OCI-M1 (cell line): ENCODE measurements at regions not wholly inside any gene's neighbourhood (a gene's known extent, or its start where the extent isn't known, plus 50 kb on each side); places are given as distances from the start of the nearest gene placed in this dataset.

ENCODE experiments used
- DNase-seq: peaks from one replicate; lab custom pipeline; 2025; lab: John Stamatoyannopoulos, UW

DNA sequence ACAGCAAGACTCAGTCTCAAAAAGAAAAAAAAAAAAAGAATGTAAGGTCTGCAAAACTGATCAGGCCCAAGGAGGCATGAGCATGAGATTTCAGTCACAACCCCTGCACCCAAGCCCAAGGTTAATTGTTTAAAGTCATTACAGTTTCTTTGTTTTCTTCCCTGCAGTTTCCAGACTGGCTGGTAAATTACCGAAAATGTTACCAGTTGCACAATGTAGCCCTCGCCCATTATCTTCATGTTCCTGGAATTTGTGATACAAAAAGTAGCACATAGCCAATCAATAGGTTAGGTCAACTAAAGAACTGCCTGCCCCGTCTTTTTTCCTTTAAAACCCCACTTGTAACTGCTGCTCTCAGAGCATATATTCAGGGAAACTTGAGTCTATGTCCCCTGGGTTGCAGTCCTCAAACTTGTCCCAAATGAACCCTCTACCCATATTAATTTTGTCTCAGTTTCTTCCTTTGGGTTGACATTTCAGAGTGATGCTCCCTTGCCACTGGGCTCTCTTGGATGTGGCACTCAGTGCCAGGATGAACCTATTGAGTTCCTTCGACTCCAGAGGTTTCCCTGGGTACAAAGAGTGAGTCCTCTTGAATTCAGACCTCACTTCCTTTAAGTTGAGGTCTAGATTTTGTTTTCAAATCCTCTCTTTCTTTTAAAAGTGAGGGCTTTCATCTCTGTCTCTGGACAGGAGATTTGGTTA is 216.2 kb upstream of the HS6ST1 start:
- DNase-seq, result peak; percentile 52

DNA sequence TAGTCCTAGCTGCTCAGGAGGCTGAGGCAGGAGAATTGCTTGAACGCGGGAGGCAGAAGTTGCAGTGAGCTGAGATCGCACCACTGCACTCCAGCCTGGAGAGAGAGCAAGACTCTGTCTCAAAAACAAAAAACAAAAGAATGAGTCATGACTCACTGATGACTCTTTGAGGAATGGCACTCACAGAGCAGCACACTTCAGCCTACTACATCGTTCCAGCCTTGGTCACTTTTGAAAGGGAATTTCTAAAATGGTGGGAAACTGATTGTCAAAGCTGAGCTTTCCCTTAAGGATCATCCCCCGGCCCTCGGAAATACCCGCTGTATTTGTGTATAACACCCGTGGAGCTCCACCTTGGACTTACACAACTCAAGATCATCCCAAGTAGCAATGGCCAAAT is 217.3 kb upstream of the HS6ST1 start:
- peak; percentile 15 for DNase-seq

DNA sequence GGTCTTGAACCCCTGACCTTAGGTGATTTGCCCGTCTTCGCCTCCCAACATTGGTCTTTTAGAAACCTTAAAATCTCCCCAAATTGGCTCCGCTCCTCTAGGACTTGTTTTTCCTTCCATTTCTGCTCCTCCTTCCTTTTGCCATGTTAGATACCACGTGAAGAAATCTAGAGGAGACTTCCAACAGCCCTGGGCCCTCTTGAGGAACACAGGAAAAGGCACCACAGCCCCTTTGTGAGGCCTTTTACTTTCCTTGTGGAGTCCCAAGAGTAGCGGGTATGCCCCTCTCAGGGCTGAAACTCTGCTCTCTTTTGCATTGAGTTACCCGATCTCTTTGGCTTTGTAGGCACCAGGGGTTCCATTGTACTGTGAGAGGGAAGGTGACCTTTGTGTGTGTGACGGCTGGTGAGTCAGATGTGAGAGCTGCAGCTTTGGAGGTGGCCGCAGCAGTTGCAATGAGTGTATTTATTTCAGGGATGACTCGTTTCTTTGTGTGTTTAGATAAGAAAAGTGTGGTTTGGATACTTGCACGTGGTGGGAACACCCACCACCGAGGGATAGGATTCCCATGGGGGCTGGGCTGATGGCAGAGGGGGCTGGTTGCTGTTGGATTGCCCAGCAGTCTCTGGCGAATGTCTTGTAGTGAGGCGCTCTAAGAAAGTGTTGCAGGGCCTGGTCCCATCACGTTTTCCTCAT is 218.4 kb upstream of the HS6ST1 start:
- DNase-seq, result peak; percentile 95

DNA sequence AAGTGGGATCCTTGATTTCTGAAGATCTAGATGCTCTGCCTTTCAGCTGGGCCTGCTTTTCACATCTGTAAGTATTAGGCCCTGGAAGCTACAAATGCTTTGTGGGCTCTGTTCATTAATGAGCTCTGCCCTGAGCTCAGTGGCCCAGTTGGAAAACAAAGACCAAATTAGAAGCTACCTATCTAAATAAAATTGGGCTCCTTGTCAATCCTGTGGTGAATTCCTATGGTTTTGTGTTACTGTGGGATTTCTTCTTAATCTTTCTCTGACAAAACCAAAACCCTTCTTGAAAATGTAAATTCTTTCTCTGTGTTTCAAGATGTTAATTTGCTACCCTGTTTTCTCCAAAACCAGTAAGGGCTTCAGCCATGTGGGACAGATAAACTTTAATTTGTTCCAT is 219.0 kb upstream of the HS6ST1 start:
- no peak for DNase-seq

DNA sequence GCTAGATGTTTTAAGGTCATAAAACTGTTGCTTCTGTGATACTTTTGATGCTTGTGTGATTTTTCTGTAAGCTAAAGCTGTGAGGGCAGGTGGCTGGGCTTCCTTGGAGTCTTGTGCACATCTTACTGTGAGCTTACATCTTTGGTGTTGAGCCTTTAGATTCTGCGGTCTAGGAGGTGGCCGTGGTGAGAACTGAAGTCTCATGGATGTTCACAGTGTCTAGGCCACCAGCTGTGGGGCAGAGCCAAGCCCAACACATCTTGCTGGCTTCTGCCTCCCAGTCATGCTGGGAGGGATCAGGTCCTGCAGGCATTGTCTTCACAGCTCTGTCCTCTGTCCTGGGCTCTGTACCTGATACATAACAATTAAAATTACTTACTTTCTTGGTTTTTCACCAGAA is 219.7 kb upstream of the HS6ST1 start:
- peak; percentile 66 for DNase-seq

DNA sequence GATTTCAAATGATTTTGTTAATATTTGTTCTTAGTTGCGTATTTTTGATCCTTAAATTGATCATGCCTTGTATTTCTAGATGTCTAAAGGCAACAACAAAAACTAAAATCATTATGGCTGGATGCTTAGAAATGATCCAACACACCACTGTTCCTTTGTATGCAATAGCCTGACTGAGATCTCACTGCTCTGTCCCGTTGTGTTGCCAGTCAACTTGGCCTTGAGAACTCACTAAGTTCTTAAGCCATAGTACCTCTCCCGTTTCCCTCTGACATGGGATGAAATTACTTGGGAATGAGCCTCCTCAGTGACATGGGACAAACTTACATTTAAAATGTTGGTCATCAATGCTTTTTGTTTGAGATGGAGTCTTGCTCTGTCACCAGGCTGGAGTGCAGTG is 222.0 kb upstream of the HS6ST1 start:
- no peak for DNase-seq

DNA sequence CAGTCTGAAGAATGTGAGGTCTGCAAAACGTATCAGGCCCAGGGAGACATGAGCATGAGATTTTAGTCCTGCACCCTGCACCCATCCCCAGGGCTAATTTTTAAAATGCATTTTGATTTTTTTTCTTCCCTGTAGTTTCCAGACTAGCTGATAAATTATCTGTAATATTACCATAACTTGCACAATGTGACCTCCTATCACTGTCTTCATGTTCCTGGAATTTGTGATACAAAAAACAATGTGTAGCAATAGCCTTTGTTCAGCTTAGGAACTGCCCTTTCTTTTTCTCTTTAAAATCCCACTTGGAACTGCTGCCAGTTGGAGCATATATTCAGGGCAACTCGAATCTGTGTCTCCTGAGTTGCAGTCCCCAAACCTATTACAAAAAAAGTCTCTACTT is 222.8 kb upstream of the HS6ST1 start:
- peak; percentile 40 for DNase-seq

DNA sequence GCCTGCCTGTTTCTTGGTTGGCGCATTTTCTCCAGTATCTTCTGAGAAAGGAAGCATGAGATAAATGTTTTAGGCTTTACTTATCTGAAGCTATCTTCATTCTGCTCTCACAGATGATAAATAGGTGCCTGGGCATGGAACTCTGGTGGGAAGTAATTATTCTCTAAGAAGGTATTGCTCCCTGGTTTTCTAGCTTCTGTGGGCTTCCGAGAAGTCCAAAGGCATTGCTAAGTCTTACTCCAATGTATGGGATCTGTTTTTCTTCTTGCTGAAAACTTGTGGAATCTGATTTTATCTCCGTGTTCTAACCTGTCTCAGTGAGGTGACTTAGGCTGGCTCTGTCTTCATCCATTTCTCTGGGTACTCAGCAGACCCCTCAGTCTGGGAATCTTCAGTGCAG is 224.4 kb upstream of the HS6ST1 start:
- no peak for DNase-seq

DNA sequence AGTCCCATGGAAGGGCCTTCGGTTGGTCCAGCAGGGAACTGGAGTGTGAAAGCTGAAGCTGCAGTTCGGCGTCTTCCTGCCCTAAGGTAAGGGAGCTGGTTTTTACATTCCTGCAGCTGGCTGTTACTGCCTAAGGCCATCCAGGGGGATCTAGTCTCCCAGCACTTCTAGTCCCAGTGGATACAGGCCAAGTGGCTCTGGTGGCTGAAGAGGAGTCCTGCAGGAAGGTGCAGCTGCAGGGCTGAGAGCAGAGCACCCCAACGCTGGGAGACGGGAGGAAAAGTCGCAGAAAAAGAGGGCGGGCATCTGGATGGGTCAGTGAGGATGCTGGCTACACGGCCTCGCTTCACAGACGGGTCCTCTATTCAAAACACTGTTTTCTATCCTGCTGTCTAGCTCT is 225.0 kb upstream of the HS6ST1 start:
- no peak for DNase-seq

DNA sequence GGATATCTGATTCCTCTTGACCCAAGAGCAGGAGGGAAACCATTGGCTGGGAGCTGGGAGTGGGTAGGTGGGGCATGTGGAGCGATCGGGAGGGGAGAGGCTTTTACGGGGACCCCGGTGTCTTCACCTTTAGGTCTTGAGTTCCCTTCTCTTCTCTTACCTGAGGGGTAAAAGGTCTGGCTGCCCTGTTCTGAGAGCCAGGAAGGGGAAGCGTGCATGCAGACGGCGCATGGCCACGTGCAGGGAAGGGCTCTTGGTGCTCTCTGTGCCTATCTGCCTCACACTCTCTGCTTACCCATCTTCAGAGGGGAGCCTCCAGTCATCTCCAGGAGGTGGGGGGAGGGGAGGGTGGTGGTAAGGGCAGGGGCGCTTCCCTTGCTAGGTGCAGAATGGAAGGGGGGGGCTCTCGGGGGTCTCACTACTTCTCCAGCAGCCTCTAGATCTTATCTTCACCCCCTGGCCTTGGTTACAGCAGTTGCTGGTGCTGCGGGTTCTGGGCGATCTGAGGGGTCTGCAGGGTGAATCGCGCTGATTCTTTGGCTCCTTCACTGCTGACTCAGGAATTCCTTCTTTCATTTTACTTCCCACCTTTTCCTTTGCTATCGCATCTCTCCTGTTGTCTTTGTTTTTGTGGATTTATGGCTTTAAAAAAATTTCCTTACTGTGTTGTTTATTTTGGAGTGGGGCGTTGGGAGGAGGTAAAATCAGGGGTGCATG is 225.8 kb upstream of the HS6ST1 start:
- no peak for DNase-seq

DNA sequence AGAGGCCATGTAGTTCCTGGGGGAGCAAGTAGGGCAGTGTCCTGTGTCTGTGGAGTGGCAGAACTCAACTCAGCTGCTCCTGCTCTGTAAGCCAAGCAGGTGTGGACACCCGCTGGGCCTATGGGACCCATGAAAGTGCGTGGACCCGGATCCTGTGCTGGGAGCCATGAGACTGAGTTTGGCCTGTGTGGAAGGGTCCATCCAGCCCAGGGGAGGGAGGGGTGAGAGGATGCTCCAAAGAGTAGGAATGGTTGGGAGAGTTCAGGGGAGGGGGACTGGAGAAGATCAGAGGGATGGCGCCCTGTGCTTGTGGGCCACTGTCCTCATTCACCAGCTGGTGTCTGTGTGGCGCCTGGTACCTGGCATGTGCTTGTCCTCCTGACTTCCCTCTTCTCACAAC is 226.4 kb upstream of the HS6ST1 start:
- DNase-seq, result no peak

DNA sequence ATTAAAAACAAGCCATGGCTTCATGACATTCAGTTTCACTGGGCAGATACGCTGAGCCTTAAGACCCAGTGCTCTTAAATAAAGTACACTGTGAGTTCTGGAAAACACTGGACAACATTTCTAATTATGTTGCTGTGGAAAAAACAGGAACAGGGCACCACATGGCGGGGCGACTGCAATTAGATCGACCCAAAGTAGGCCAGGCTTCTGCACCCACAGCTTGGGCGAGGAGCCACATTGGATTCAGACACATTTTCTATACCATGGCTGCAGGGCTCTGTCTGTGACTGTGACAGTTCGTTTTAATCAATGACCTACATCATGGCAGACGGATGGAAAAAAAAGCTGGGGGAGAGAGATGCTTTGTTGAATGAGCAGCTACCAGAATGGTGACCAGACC is 227.2 kb upstream of the HS6ST1 start:
- no peak for DNase-seq

DNA sequence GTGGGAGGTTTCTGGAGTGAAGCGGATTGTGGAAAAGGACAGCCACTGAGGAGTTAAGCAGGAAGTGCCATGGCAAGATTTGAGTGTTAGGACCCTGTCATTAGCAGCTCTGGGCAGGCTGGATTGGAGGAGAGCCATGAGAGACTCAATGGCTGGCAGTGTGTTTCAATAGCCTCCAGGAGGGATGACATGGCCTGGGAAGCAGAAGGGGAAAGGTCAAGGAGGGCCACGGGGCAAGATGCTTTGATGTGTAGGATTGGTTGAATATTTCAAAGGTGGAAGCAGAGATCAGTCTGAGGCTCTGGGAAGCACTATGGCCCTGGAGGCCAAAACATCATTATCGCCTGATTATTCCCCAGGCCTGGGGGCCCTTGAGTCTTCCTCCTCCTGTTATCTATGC is 229.0 kb upstream of the HS6ST1 start:
- no peak for DNase-seq

DNA sequence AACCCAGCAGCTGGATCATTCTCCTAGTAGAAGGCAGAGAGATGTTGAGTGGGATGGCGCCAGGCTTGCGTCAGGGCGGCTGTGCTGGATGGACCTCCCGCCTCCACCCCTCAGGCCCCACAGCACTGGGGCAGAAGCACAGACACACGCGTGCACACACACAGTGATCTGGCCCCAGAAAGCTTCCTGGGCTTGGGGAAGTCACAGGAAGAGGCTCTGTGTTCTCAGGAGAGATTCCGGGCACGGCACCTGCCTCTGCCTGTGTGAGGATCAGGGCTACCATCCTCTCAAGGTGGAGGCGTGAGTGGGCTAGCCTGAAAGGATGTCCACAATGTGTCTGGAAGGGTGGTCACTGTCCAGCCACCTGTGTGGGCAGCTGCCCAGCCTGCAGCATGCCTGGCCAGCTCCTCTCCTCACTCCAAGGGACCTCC is 229.8 kb upstream of the HS6ST1 start:
- no peak for DNase-seq

DNA sequence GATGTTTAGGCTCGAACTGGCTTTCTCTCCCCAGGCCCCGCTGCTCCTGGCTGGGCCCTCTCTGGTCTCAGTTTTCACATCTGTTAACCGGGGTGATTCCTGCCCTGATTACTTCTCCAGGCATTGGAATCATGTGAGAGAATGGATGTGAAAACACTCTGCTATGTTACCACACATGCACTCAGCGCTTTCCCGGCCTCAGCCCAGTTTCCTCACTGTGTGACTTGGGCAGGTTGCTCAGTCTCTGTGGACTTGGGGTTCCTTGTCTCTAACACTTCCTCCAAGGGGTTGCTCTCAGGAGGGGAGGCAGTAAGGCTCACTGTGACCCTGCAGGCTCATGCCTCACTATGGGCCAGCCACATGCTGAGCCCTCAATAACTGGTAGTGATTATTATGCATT is 230.4 kb upstream of the HS6ST1 start:
- no peak for DNase-seq

DNA sequence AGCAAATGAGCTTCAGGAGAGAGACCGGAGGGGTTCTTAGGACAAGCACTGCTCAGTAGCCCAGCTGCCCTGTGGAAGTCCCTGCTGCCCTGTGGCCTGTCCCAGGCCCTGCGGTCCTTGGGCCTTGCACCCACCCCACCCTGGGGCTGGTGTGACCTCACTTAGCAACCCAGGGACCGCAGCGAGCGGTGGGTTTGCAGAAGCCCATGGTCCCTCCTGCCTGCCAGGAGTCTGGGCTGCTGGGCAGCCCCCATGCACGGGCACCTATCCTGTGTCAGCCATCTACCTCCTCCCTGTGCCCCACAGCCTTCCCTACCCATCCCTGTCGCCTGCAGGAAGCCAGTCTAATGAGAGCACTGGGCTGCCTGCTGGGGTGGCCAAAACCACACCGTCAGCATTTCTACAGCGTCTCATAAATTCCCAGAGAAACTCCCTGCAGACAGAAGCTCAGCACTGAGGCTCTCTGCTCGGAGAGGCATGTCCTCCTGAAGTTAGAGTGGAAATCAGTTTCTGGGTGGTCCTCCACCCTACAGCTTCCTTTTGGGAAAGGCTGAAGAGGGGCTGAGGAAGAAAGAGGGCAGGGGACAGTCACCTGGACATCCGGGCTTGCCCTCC is 231.1 kb upstream of the HS6ST1 start:
- no peak for DNase-seq

DNA sequence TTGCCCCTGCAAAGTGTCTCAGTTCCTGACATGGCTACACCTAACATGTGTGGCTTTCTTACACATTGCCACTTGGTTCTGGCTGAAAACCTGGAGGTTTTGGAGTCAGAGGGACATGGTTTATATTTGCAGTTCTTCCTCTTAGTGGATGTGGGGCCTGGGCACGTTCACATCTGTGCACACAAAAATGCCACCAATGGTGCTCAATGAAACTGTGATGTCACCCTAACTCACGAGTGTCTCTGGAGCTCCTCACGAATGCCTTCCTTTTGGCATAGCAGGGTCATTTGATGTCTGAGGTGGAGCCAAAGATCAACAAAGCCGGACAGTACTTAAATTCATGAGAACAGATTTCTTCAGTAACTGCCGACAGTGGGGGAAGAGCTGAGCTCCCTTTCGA is 231.7 kb upstream of the HS6ST1 start:
- DNase-seq, result no peak

DNA sequence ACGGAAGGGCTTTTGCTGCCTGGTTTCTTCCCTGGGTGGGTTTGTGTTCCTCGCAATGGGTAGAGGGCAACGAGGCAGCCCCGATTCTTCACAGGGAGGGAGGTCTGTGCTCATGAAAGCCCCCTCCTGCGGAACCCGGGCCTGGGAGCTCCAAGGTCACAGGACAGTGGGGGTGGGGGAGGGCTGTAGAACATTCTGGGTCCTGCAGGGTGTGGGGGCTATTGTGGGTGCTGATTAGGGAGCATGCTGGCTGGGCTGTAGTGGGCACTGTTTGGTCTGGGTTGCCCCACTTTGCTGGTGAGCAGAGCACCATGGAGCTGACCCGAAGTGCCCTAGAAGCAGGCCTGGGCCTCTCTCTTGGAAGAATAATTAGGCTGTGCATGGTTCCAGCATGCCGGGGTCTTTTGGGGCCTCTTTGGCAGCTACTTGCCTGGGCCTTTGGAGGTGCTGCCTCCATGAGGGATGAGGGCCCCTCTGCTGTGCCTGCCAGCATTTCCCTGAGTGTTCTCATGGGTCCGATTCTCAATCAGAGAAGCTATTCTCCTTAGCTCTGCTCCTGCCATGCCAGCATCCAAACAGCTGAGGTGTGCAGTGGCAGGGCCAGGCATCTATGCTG is 232.2 kb upstream of the HS6ST1 start:
- DNase-seq, result no peak

DNA sequence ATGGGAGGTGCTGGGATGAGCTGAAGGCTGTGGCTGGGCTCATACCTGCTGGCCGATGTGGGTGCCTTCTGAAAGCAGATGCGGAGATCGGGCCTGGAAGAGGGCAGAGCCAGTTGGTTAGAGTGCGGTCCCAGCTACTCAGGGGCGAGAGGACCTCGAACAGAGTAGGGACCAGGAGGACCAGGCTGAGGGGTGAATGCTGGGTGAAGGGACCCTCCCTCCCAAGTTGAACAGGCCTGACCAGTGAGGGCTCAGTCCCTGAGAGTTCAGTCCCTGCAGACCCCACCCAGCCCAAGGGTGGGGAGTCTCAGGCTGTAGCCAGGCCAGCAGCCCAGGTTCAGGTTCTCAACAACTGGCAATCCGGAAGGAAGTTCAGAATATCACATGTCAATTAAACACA is 232.8 kb upstream of the HS6ST1 start:
- no peak for DNase-seq

DNA sequence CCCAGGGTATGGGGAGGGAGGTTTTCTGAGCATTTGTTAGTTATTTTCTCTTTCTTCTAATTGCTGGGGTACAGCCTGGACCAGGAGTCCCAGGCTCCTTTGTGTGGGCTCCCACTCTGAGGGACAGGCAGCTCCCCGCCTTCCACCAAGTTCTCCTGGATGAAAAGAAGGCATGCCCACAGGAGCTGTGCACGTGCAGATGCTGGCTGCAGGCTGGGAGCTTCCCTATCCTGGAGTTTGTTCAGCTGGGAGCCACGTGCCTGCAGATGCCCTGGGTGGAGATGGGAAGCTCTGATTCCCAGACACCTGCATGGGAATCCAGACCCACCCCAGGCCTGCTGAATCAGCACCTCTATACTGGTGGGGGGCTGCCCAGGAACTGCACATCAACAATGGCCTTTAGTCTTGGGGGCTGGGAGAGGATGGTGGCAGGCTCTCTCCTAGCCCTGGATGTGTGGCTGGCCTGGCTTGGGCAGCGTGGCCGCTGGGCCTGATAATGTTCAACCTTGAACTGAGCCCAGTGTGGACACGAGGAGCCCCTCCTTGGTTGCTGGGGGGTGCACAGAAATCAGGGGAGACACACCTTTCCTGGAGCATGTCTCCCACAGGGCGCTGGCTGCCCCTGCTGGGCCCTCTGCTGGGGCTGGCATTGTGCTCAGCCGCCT is 233.6 kb upstream of the HS6ST1 start:
- DNase-seq, result no peak

DNA sequence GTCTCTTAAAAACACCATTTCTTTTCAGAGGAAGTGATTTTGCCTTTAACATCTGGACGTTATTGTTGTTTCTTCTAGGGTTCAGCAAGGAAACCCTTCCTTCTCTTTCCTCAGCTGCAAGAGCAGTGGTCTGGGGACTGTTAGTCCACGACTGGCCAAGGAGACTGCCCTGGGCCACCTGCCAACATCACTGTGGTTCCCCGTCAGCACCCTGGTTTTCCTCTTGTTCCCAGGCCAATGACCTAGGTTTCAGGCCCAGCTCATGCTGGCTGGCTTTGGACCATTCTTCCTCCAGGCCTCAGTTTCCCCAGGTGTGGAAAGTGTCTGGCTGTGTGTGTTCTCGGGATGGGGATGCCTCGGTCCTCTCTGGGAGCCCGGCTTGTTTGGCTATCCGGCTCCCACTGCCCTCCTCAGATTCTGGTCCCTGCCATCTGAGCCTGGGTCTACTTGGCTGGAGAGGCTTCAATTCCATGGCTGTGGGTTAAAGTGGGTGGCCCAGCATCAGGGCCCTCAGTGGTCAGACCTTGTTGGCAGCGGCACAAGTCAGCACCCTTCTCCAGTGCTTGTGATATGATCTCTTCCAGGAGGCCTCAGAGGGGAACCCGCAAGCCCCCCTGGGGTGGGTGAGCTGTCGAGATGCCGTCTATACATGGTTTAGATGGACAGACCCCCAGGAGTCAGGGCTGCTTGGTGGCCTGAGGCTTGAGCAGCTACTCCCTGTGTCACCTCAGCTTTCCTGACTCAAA is 234.3 kb upstream of the HS6ST1 start:
- no peak for DNase-seq
